Osteocyte (in vitro differentiated cells): ENCODE measurements at regions not wholly inside any gene's neighbourhood (a gene's known extent, or its start where the extent isn't known, plus 50 kb on each side); places are given as distances from the start of the nearest gene placed in this dataset.

Experiments used
- DNase-seq: peaks from one replicate; pipeline ENCODE4 v3.0.0; 2021; ENCODE audit warnings: mixed read lengths; ENCODE audit not compliant: unreplicated experiment; ENCODE audit errors: extremely low spot score
- H3K27ac Mint-ChIP-seq: one replicate; pipeline ENCODE4 v1.8.0; 2021; ENCODE audit warnings: mild to moderate bottlenecking, mixed read lengths; ENCODE audit not compliant: unreplicated experiment
- H3K27me3 Mint-ChIP-seq: one replicate; pipeline ENCODE4 v1.8.0; 2021; ENCODE audit warnings: mixed read lengths; ENCODE audit not compliant: unreplicated experiment
- H3K36me3 Mint-ChIP-seq: one replicate; pipeline ENCODE4 v1.8.0; 2021; ENCODE audit warnings: mixed read lengths; ENCODE audit not compliant: unreplicated experiment
- H3K4me1 Mint-ChIP-seq: one replicate; pipeline ENCODE4 v1.8.0; 2021; ENCODE audit warnings: mixed read lengths; ENCODE audit not compliant: unreplicated experiment
- H3K4me3 Mint-ChIP-seq: one replicate; pipeline ENCODE4 v1.8.0; 2021; ENCODE audit warnings: mild to moderate bottlenecking, moderate library complexity, mixed read lengths; ENCODE audit not compliant: unreplicated experiment
- H3K9me3 Mint-ChIP-seq: one replicate; pipeline ENCODE4 v1.8.0; 2021; ENCODE audit warnings: mixed read lengths; ENCODE audit not compliant: unreplicated experiment
- CTCF ChIP-seq: fragments of 200-600 bp; sonication (generic); IDR thresholded peaks from 2 replicates; pipeline ENCODE4 v1.5.0; 2021; ENCODE audit warnings: antibody characterized with exemption, mild to moderate bottlenecking, moderate library complexity

GRCh38 chr12:87670448-87670847, 358.8 kb downstream of the C12orf50 start:
- H3K27me3 Mint-ChIP-seq = no peaks in the 10 kb centered on the region
- H3K4me1 Mint-ChIP-seq = peaks cover 9% of the 10 kb centered on the region
- H3K27ac Mint-ChIP-seq = no peak overlapping the region
- H3K9me3 Mint-ChIP-seq = no peaks in the 10 kb centered on the region
- no peak for TF ChIP-seq CTCF
- no peak for DNase-seq
- no peak overlapping the region for H3K4me3 Mint-ChIP-seq
- H3K36me3 Mint-ChIP-seq = no peaks in the 10 kb centered on the region

GRCh38 chr12:87667378-87667777, 361.8 kb downstream of the C12orf50 start:
- Mint-ChIP-seq H3K4me1 (peaks cover 11% of the 10 kb centered on the region), H3K4me3 (no peak overlapping the region), H3K27ac (no peak overlapping the region), H3K36me3 (no peaks in the 10 kb centered on the region), H3K9me3 (no peaks in the 10 kb centered on the region), H3K27me3 (no peaks in the 10 kb centered on the region)
- TF ChIP-seq CTCF = peak; percentile 55
- no peak for DNase-seq

- no peak for TF ChIP-seq CTCF
- Mint-ChIP-seq H3K9me3 (no peaks in the 10 kb centered on the region), H3K27me3 (no peaks in the 10 kb centered on the region), H3K27ac (no peak overlapping the region), H3K4me3 (no peak overlapping the region), H3K4me1 (peaks cover 14% of the 10 kb centered on the region), H3K36me3 (no peaks in the 10 kb centered on the region)
- no peak for DNase-seq
Observed at GRCh38 chr12:87661786-87662377, 367.3 kb downstream of the C12orf50 start.

GRCh38 chr12:87660987-87661774, 368.0 kb downstream of the C12orf50 start:
- peaks cover 11% of the 10 kb centered on the region for H3K4me1 Mint-ChIP-seq
- H3K27ac Mint-ChIP-seq = no peak overlapping the region
- no peaks in the 10 kb centered on the region for H3K27me3 Mint-ChIP-seq
- H3K36me3 Mint-ChIP-seq = no peaks in the 10 kb centered on the region
- no peak for TF ChIP-seq CTCF
- no peaks in the 10 kb centered on the region for H3K9me3 Mint-ChIP-seq
- DNase-seq = no peak
- H3K4me3 Mint-ChIP-seq = no peak overlapping the region

GRCh38 chr12:87660291-87660690, 368.9 kb downstream of the C12orf50 start:
- Mint-ChIP-seq H3K36me3 (no peaks in the 10 kb centered on the region), H3K27ac (no peak overlapping the region), H3K27me3 (no peaks in the 10 kb centered on the region), H3K4me3 (no peak overlapping the region), H3K4me1 (peaks cover 9% of the 10 kb centered on the region), H3K9me3 (no peaks in the 10 kb centered on the region)
- no peak for TF ChIP-seq CTCF
- DNase-seq = no peak
